ENCODE measurements at regions not wholly inside any gene's neighbourhood (a gene's known extent, or its start where the extent isn't known, plus 50 kb on each side); places are given as distances from the start of the nearest gene placed in this dataset.

- Histone ChIP-seq H3K36me3 (ENCODE audit: low read depth) (no peaks in the 10 kb centered on the region), H3K9me3 (peaks cover 6% of the 10 kb centered on the region), H3K4me1 (ENCODE audit: low read depth) (no peaks in the 10 kb centered on the region), H3K4me3 (no peak overlapping the region)
- DNase-seq (no peak), ATAC-seq (no peak)
- no peak for TF ChIP-seq CTCF (IDR thresholded peaks at IDR 0.05)
- intact Hi-C loops (cut with DNase I, micrococcal nuclease) = no loop called here
Observed at GRCh38 chr16:76816475-76816874, 374.5 kb upstream of the MON1B start.

- DNase-seq (no peak), ATAC-seq (no peak)
- no peak for TF ChIP-seq CTCF (IDR thresholded peaks at IDR 0.05)
Observed at GRCh38 chr16:76818606-76819181, 372.3 kb upstream of the MON1B start.

GRCh38 chr16:76819226-76819916, 371.6 kb upstream of the MON1B start:
- no peak for ATAC-seq
- H3K4me3 ChIP-seq = no peak overlapping the region
- no peak for DNase-seq
- no peaks in the 10 kb centered on the region for H3K9me3 ChIP-seq
- intact Hi-C loops (cut with DNase I, micrococcal nuclease) = no loop called here
- no peaks in the 10 kb centered on the region for H3K4me1 ChIP-seq (ENCODE audit: low read depth)
- TF ChIP-seq CTCF (IDR thresholded peaks at IDR 0.05) = no peak
- no peaks in the 10 kb centered on the region for H3K36me3 ChIP-seq (ENCODE audit: low read depth)

More at GRCh38 chr16:76818606-76819181, 372.3 kb upstream of the MON1B start:
- Histone ChIP-seq H3K36me3 (ENCODE audit: low read depth) (no peaks in the 10 kb centered on the region), H3K4me3 (no peak overlapping the region), H3K4me1 (ENCODE audit: low read depth) (no peaks in the 10 kb centered on the region), H3K9me3 (no peaks in the 10 kb centered on the region)
- intact Hi-C loops (cut with DNase I, micrococcal nuclease) = no loop called here

GRCh38 chr16:76824221-76824620, 366.8 kb upstream of the MON1B start:
- Histone ChIP-seq H3K4me3 (no peak overlapping the region), H3K9me3 (no peaks in the 10 kb centered on the region), H3K36me3 (ENCODE audit: low read depth) (no peaks in the 10 kb centered on the region), H3K4me1 (ENCODE audit: low read depth) (no peaks in the 10 kb centered on the region)
- no peak for TF ChIP-seq CTCF (IDR thresholded peaks at IDR 0.05)
- intact Hi-C loops (cut with DNase I, micrococcal nuclease) = no loop called here
- no peak for DNase-seq
- no peak for ATAC-seq

- intact Hi-C loops (cut with DNase I, micrococcal nuclease) = no loop called here
- no peaks in the 10 kb centered on the region for H3K36me3 ChIP-seq (ENCODE audit: low read depth)
- no peak for ATAC-seq
- TF ChIP-seq CTCF (IDR thresholded peaks at IDR 0.05) = no peak
- no peaks in the 10 kb centered on the region for H3K9me3 ChIP-seq
- DNase-seq = no peak
- H3K4me1 ChIP-seq (ENCODE audit: low read depth) = no peaks in the 10 kb centered on the region
- no peak overlapping the region for H3K4me3 ChIP-seq
Observed at GRCh38 chr16:76824791-76825190, 366.2 kb upstream of the MON1B start.
